GM10266 (cell line): ENCODE measurements at regions not wholly inside any gene's neighbourhood (a gene's known extent, or its start where the extent isn't known, plus 50 kb on each side); places are given as distances from the start of the nearest gene placed in this dataset.
A peak's percentile ranks its signal among the peaks of the same experiment; 100 is the strongest.
"Not testable (repeated sequence)": the region's sequence is repeated elsewhere in the genome, so short reads cannot be mapped to it uniquely, and the experiment has no call there.

Experiments used
- DNase-seq: peaks from one replicate; pipeline ENCODE4 v3.0.0; 2012; ENCODE audit errors: extremely low spot score
- TF ChIP-seq, protein P1 (sequence below): IDR thresholded peaks from 2 replicates; pipeline ENCODE4 v1.5.1; 2012; ENCODE audit warnings: mild to moderate bottlenecking, low read depth; ENCODE audit not compliant: control insufficient read depth, insufficient read depth; ENCODE audit errors: missing control alignments

DNA sequence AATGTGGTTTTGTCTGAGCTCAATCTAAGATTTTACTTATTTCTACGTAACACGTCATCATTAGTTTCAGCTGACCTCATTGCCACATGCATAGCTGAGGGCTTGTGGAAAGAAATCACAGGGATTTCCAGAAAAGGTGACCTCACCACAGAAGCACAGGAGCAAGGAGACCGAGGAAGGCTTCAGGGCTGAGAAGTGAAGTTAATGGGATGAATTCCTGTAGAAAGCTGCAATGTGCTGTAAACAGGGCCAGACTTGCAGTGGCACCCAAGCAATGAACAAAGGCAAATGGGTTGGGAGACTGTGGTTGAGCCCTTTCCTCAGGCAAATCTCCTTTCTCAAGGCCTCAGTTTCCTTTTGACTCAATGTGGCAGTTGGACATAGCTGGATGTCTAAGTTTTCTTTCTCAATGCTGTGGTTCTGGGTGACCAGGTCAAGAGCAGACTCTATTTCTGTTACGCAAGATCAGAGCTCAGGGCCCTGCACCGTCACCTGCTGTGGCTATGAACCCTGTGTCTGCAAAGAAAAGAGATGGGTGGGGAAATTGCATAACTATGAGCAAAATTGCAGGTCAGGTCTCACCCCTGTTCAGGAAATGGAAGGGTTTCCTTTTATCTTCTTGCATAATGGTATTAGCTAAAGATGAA is 252.2 kb upstream of the TBL1XR1 start:
- TF ChIP-seq, protein P1, sequence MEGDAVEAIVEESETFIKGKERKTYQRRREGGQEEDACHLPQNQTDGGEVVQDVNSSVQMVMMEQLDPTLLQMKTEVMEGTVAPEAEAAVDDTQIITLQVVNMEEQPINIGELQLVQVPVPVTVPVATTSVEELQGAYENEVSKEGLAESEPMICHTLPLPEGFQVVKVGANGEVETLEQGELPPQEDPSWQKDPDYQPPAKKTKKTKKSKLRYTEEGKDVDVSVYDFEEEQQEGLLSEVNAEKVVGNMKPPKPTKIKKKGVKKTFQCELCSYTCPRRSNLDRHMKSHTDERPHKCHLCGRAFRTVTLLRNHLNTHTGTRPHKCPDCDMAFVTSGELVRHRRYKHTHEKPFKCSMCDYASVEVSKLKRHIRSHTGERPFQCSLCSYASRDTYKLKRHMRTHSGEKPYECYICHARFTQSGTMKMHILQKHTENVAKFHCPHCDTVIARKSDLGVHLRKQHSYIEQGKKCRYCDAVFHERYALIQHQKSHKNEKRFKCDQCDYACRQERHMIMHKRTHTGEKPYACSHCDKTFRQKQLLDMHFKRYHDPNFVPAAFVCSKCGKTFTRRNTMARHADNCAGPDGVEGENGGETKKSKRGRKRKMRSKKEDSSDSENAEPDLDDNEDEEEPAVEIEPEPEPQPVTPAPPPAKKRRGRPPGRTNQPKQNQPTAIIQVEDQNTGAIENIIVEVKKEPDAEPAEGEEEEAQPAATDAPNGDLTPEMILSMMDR = no peak
- DNase-seq = peak; percentile 62

DNA sequence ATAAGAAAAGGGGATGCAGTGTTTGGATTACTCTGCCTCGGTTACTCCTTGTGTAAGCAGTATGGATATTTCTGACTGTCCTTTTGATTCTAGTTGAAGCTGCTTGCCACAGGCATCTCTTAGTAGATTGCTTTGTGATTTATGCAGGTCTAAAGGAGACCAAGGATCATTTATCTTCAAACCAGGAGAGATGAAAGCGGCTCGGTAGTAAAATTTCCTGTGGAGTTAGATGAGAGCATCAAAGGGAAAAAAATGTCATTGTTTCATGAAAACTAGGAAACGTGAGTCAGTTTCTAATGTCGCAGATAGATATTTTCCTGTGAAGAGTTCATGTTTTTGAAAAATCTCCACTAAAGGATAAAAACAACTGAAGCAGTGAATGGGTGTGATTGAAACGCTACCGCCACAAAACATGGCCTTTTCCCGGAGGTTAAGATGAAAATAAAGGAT is 254.0 kb upstream of the TBL1XR1 start:
- no peak for DNase-seq

DNA sequence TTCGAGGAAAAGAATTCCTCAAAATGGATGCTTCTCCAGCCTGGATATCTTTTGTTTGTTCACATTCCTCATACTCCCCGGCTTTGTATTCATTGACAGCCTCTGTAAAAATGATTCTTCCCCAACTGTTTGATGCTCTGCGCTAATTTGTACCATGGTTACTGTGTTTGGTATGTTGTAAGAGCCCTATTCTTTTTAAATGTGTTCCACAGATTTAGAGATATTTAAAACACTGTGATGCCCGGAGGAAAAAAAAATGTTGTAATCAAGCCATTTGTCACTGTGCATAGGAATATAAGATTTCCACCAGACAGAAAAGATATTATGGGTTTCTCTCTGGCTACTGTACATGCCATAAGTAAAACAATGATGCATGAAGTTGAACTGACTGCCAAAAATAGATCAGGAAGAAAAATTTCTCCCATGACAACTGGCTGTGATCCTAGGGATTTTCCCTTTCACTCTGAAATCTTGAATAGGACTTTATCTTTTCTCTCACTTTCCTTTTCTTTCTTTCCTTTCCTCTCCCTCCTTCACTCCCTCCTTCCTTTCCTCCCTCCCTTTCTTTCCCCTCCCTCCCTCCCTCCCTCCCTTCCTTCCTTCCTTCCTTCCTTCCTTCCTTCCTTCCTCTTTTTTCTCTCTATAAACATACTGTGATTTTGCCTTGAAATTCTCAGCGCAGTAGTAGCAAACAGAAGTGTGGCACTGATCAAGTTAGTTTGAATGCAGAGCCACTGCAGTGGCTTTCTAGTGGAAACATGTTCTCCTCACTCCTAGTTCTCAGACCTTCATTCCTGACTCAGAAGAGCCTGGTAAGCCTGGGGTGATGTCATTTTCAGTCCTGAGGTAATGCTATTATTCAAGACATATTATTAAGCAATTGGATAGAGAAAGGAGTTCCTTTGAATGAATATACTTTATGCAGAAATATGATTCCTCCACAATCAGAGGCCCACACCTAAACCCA is 254.9 kb upstream of the TBL1XR1 start:
- no peak for DNase-seq
- TF ChIP-seq, protein P1 = no peak

More for the DNA sequence above, 254.0 kb upstream of the TBL1XR1 start:
- TF ChIP-seq, protein P1 = no peak

DNA sequence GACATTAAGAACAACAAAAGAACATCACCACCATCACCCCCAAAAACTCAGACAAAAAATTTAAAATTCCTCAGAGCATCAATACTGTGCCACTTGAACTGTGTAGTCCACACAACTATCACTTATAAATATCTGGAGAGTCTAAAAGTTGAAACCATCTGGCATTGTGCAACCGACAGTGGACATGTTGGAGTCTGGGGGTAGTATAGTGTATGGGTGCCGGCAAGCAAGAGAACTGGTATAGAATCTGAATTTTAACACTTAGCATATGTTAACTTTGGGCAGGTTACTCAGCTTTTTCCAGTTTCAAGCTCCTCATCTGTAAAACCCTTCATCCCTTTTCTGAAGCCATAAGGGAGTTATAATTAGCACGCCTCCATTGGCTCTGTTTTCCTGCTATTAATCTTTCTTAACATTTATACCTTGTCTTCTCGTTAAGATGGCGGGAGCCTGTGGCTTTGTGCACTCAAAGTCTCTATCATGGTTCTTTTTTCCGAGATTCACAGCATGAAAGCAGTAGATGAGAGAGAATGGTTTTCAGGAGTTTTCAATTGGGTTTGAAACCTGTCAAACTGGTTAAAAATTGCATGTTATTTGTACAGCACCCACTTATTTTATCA is 255.7 kb upstream of the TBL1XR1 start:
- TF ChIP-seq, protein P1 = no peak
- no peak for DNase-seq

DNA sequence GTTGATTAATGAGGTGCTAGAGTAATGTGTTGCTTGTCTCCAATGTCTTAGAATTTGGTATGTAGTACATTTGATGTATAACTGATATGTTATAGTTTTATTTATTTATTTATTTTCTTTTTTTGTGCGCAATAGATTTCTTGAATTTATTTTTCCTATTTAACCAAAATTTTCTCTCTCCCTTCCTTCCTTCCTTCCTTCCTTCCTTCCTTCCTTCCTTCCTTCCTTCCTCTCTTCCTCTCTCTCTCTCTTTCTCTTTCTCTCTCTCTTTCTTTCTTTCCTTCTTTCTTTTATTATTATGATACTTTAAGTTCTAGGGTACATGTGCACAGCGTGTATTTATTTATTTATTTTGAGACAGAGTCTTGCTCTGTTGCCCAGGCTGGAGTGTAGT is 256.2 kb upstream of the TBL1XR1 start:
- no peak for DNase-seq
- TF ChIP-seq, protein P1 = no peak

DNA sequence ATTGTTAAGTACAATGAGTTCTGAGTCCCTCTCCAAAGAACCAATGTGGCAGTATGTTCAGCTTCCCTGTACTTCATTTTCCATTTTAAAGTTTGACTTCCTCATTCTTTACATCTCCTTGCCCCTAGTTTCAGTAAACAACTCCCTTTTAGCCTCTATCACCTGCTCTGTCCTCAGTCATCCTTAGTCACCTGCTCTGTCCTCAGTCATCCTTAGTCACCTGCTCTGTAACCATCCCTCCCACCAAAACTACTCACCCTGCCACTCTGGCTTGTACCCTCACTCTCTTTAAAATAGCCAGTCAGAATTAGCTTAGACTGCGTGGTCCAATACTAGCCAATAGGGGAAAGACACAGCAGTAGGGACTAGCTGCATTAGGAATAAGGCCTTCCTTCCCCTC is 259.9 kb upstream of the TBL1XR1 start:
- not testable (repeated sequence) for DNase-seq

DNA sequence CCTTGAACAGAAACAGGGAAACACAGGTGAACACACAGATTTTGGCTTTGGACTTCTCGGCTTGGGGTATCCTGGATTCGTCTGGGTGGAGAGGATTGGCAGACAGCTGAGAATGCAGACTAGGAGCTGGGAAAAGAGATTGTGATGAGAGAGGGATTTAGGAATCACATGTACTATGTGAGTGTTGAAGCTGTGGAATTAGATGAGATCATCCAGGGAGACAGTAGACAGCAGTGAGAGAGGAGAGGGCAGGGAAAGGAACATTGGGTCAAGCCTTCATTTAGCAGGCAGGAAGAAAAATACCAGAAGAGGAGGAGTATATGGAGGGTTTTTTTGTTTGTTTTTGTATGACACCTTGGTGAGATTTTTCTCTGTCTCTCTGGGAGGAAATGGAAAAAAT is 262.1 kb upstream of the TBL1XR1 start:
- no peak for DNase-seq
- TF ChIP-seq, protein P1 = no peak
